H1 (cell line): ENCODE measurements at regions not wholly inside any gene's neighbourhood (a gene's known extent, or its start where the extent isn't known, plus 50 kb on each side); places are given as distances from the start of the nearest gene placed in this dataset.

Source experiments
- CTCF ChIA-PET: fragments of 300-600 bp; sonication (Branson Sonifier 250); formaldehyde crosslinking; loops from one replicate; lab custom pipeline; 2021; ENCODE audit not compliant: partially characterized antibody; lab: Charles Lee
- POLR2A ChIA-PET: fragments of 300-600 bp; sonication (Branson Sonifier 250); formaldehyde crosslinking; loops from one replicate; lab custom pipeline; 2021; ENCODE audit warnings: inconsistent platforms; ENCODE audit not compliant: partially characterized antibody; lab: Charles Lee
- DNase-seq, 2 experiments: peaks; one replicate each; pipeline versions ENCODE4 v3.0.0 to v3.0.0-alpha.2; 2010 to 2022; ENCODE audit warnings: low spot score in 2 of 2, low read depth in 1 of 2, mixed read lengths in 1 of 2
- FAIRE-seq: peaks from 2 replicates; lab custom pipeline; 2011; peaks lifted over from hg19 to GRCh38; lab: Jason Lieb, UNC
- H2AFZ ChIP-seq: 2 replicates; pipeline ENCODE4 v1.8.1; 2012; ENCODE audit warnings: low read length, inconsistent platforms
- H2AK5ac ChIP-seq: 2 replicates; pipeline ENCODE4 v1.6.1; 2013; ENCODE audit warnings: low read depth, low read length
- H2BK120ac ChIP-seq: replicated peaks from 2 replicates; pipeline ENCODE3; 2013; ENCODE audit warnings: low read depth, low read length, inconsistent platforms
- H2BK12ac ChIP-seq: 2 replicates; pipeline ENCODE4 v1.6.1; 2013; ENCODE audit warnings: low read depth, low read length
- H2BK15ac ChIP-seq: 2 replicates; pipeline ENCODE4 v1.6.1; 2013; ENCODE audit warnings: low read length
- H2BK20ac ChIP-seq: 2 replicates; pipeline ENCODE4 v1.6.1; 2013; ENCODE audit warnings: low read length
- H2BK5ac ChIP-seq: 2 replicates; pipeline ENCODE4 v1.6.1; 2013; ENCODE audit warnings: low read depth, low read length
- H3K14ac ChIP-seq: 2 replicates; pipeline ENCODE4 v1.6.1; 2013; ENCODE audit warnings: inconsistent platforms; ENCODE audit not compliant: insufficient read length
- H3K18ac ChIP-seq: 2 replicates; pipeline ENCODE4 v1.6.1; 2013; ENCODE audit warnings: low read length; ENCODE audit errors: extremely low read depth
- H3K23ac ChIP-seq: 2 replicates; pipeline ENCODE4 v1.6.1; 2013; ENCODE audit warnings: inconsistent platforms; ENCODE audit not compliant: insufficient read length
- H3K23me2 ChIP-seq: 2 replicates; pipeline ENCODE4 v1.6.1; 2013; ENCODE audit warnings: low read depth, low read length
- H3K27ac ChIP-seq: 2 replicates; pipeline ENCODE4 v1.6.1; 2011; ENCODE audit warnings: low read depth, low read length, inconsistent platforms
- H3K27me3 ChIP-seq, 4 experiments: replicated peaks in 1 of 4; 1 replicate in 1 of 4; 2 replicates in 3 of 4; pipeline versions ENCODE4 v1.6.1 to v1.8.1; 2011 to 2013; ENCODE audit warnings: low read length in 3 of 4, mild to moderate bottlenecking in 3 of 4, inconsistent platforms in 2 of 4, mixed read lengths in 2 of 4, moderate library complexity in 1 of 4; ENCODE audit not compliant: control insufficient read depth in 3 of 4, insufficient read depth in 3 of 4; ENCODE audit errors: extremely low read depth in 1 of 4
- H3K36me3 ChIP-seq, 4 experiments: 2 replicates each; pipeline versions ENCODE4 v1.6.1 to v1.8.1; 2011 to 2013; ENCODE audit warnings: mild to moderate bottlenecking in 4 of 4, low read length in 3 of 4, moderate library complexity in 2 of 4, control low read depth in 1 of 4, inconsistent platforms in 1 of 4; ENCODE audit not compliant: insufficient read depth in 4 of 4, control insufficient read depth in 2 of 4
- H3K4ac ChIP-seq: replicated peaks from 2 replicates; pipeline ENCODE3; 2013; ENCODE audit warnings: low read length, low read depth, mixed read lengths, inconsistent platforms; ENCODE audit not compliant: insufficient read length
- H3K4me1 ChIP-seq, 4 experiments: replicated peaks in 1 of 4; 1 replicate in 1 of 4; 2 replicates in 3 of 4; pipeline versions ENCODE4 v1.6.1 to v1.8.1; 2011 to 2013; ENCODE audit warnings: low read length in 3 of 4, inconsistent platforms in 2 of 4, mixed read lengths in 1 of 4; ENCODE audit not compliant: insufficient read depth in 4 of 4, control insufficient read depth in 3 of 4
- H3K4me2 ChIP-seq, 2 experiments: 2 replicates each; pipeline versions ENCODE4 v1.6.1 to v1.8.1; 2011 to 2013; ENCODE audit warnings: low read depth in 2 of 2, low read length in 2 of 2, control low read depth in 1 of 2, inconsistent platforms in 1 of 2, mild to moderate bottlenecking in 1 of 2; ENCODE audit not compliant: insufficient read depth in 1 of 2
- H3K4me3 ChIP-seq, 4 experiments: fragments of 200-600, 300-600 bp in 1 of 4; sonication (generic), shearing (Covaris generic), sonication (Bioruptor Twin) in 1 of 4; 2 replicates each; pipeline versions ENCODE4 v1.5.1 to v1.8.1; 2011 to 2016; ENCODE audit warnings: low read length in 4 of 4, low read depth in 3 of 4, control low read depth in 2 of 4, inconsistent platforms in 2 of 4, mild to moderate bottlenecking in 2 of 4, mixed read lengths in 1 of 4, moderate library complexity in 1 of 4; ENCODE audit not compliant: insufficient read depth in 2 of 4; ENCODE audit errors: extremely low read depth in 1 of 4
- H3K56ac ChIP-seq: replicated peaks from 2 replicates; pipeline ENCODE3; 2013; ENCODE audit warnings: low read depth, mild to moderate bottlenecking, mixed read lengths, low read length, inconsistent platforms; ENCODE audit not compliant: insufficient read length
- H3K79me1 ChIP-seq: 2 replicates; pipeline ENCODE4 v1.6.1; 2013; ENCODE audit warnings: low read depth, low read length, control low read depth
- H3K79me2 ChIP-seq, 2 experiments: 2 replicates each; pipeline versions ENCODE4 v1.6.1 to v1.8.1; 2012 to 2013; ENCODE audit warnings: low read length in 2 of 2, mild to moderate bottlenecking in 2 of 2, inconsistent platforms in 1 of 2; ENCODE audit not compliant: insufficient read depth in 2 of 2, control insufficient read depth in 1 of 2
- H3K9ac ChIP-seq, 4 experiments: replicated peaks in 1 of 4; 1 replicate in 1 of 4; 2 replicates in 3 of 4; pipeline versions ENCODE4 v1.6.1 to v1.8.1; 2011 to 2013; ENCODE audit warnings: low read depth in 3 of 4, low read length in 3 of 4, control low read depth in 2 of 4, mild to moderate bottlenecking in 2 of 4, moderate library complexity in 2 of 4, inconsistent platforms in 1 of 4; ENCODE audit errors: extremely low read depth in 1 of 4
- H3K9me3 ChIP-seq, 2 experiments: 2 replicates each; pipeline versions ENCODE4 v1.6.1 to v1.8.1; 2012 to 2013; ENCODE audit warnings: mild to moderate bottlenecking in 2 of 2, moderate library complexity in 2 of 2, control low read depth in 1 of 2, inconsistent platforms in 1 of 2, low read depth in 1 of 2, low read length in 1 of 2, mixed read lengths in 1 of 2; ENCODE audit not compliant: insufficient read depth in 2 of 2
- H4K20me1 ChIP-seq, 2 experiments: replicated peaks in 1 of 2; 2 replicates each; pipeline versions ENCODE3 to v1.8.1; 2011 to 2013; ENCODE audit warnings: inconsistent platforms in 2 of 2, low read length in 2 of 2, mild to moderate bottlenecking in 1 of 2; ENCODE audit not compliant: insufficient read depth in 2 of 2, control insufficient read depth in 1 of 2
- H4K5ac ChIP-seq: 2 replicates; pipeline ENCODE4 v1.6.1; 2013; ENCODE audit warnings: low read length, low read depth, mixed read lengths, inconsistent platforms; ENCODE audit not compliant: insufficient read length
- H4K8ac ChIP-seq: 2 replicates; pipeline ENCODE4 v1.8.0; 2013; ENCODE audit warnings: mild to moderate bottlenecking, moderate library complexity, low read length, inconsistent platforms; ENCODE audit not compliant: insufficient read depth; ENCODE audit errors: extremely low read depth
- H4K91ac ChIP-seq: replicated peaks from 2 replicates; pipeline ENCODE3; 2013; ENCODE audit warnings: low read length, mixed read lengths, inconsistent platforms; ENCODE audit not compliant: insufficient read length
- BCL11A ChIP-seq, 2 experiments: IDR thresholded peaks; one replicate each; pipeline ENCODE4 v1.6.1; 2011; ENCODE audit warnings: low read depth in 2 of 2, low read length in 2 of 2, mild to moderate bottlenecking in 2 of 2
- JUN ChIP-seq: IDR thresholded peaks from 2 replicates; pipeline ENCODE4 v1.6.1; 2011; ENCODE audit warnings: low read depth, mild to moderate bottlenecking, improper control_type of control experiment, low read length
- KDM5A ChIP-seq: fragments of 200-600 bp; IDR thresholded peaks from 2 replicates; pipeline ENCODE4 v1.7.1; 2012; ENCODE audit warnings: mild to moderate bottlenecking, low read length, inconsistent platforms, mixed read lengths
- NRF1 ChIP-seq: IDR thresholded peaks from 2 replicates; pipeline ENCODE4 v1.6.1; 2011; ENCODE audit warnings: mild to moderate bottlenecking, low read depth, low read length, improper control_type of control experiment
- PHF8 ChIP-seq: fragments of 200-600 bp; sonication (generic); conservative IDR thresholded peaks from 2 replicates; pipeline ENCODE4 v1.7.1; 2012; ENCODE audit warnings: low read depth, mild to moderate bottlenecking, inconsistent platforms, low read length, moderate library complexity
- RFX5 ChIP-seq: IDR thresholded peaks from 2 replicates; pipeline ENCODE4 v1.6.1; 2011; ENCODE audit warnings: low read depth, low read length, improper control_type of control experiment, borderline replicate concordance
- TAF7 ChIP-seq: optimal IDR thresholded peaks from 2 replicates; pipeline ENCODE3; 2011; ENCODE audit warnings: low read depth, mild to moderate bottlenecking, inconsistent platforms, low read length, moderate library complexity, borderline replicate concordance
- TF ChIP-seq, protein P1 (sequence below): IDR thresholded peaks from 2 replicates; pipeline ENCODE4 v1.6.1; 2012; ENCODE audit warnings: low read length, inconsistent platforms
- TF ChIP-seq, protein P2 (sequence below): IDR thresholded peaks from 2 replicates; pipeline ENCODE4 v1.6.1; 2011; ENCODE audit warnings: low read length, improper control_type of control experiment

DNA sequence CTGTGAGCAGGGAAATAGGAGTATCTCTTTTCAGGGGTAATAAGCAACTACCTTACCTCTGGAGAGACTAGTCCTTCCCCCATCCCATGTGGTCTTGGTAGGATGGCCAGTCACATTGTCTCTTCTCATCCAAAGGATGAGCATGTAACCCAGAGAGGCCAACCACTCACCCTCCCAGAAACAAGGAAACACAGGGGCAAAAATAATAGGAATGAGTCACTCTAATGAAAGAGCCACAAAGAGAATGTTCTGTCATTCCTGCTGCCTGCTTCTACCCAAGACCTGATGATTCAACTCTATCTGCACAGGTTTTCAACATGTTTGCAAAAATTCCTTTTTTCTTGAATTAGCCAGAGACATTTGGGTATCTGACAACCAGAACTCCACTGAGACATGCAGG, 99.3 kb upstream of the NFE2L3 start:
- no peaks in the 10 kb centered on the region for H3K79me2 ChIP-seq
- TF ChIP-seq JUN (no peak), NRF1 (no peak), TAF7 (no peak), BCL11A (IDR thresholded peaks at IDR 0.05; ENCODE audit: low read depth in 2 of 2, low read length in 2 of 2) (no peak), PHF8 (no peak), RFX5 (no peak), KDM5A (no peak)
- TF ChIP-seq, protein P1, sequence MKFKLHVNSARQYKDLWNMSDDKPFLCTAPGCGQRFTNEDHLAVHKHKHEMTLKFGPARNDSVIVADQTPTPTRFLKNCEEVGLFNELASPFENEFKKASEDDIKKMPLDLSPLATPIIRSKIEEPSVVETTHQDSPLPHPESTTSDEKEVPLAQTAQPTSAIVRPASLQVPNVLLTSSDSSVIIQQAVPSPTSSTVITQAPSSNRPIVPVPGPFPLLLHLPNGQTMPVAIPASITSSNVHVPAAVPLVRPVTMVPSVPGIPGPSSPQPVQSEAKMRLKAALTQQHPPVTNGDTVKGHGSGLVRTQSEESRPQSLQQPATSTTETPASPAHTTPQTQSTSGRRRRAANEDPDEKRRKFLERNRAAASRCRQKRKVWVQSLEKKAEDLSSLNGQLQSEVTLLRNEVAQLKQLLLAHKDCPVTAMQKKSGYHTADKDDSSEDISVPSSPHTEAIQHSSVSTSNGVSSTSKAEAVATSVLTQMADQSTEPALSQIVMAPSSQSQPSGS, result no peak
- TF ChIP-seq, protein P2, sequence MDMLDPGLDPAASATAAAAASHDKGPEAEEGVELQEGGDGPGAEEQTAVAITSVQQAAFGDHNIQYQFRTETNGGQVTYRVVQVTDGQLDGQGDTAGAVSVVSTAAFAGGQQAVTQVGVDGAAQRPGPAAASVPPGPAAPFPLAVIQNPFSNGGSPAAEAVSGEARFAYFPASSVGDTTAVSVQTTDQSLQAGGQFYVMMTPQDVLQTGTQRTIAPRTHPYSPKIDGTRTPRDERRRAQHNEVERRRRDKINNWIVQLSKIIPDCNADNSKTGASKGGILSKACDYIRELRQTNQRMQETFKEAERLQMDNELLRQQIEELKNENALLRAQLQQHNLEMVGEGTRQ, result no peak
- no peak overlapping the region for H3K27ac ChIP-seq
- no peak overlapping the region for H3K56ac ChIP-seq
- H2BK15ac ChIP-seq, result no peak overlapping the region
- no peak overlapping the region for H3K14ac ChIP-seq
- H3K23ac ChIP-seq, result no peak overlapping the region
- H3K4me1 ChIP-seq, result no peaks in the 10 kb centered on the region
- H4K5ac ChIP-seq, result no peak overlapping the region
- H3K9ac ChIP-seq, result no peak overlapping the region
- no peaks in the 10 kb centered on the region for H4K20me1 ChIP-seq
- no peak overlapping the region for H2BK20ac ChIP-seq
- no peak for FAIRE-seq
- no peak overlapping the region for H3K18ac ChIP-seq
- CTCF ChIA-PET, result interaction anchor here (1.6 kb wide), 1 partner anchor 10 kb away, joined by 6 read pairs; no protein-coding TSS in a partner anchor
- no peak overlapping the region for H2BK12ac ChIP-seq
- H2AFZ ChIP-seq, result no peak overlapping the region
- H2BK120ac ChIP-seq, result no peak overlapping the region
- no peak overlapping the region for H3K4me2 ChIP-seq
- peaks cover 0 to 4% of the 10 kb centered on the region in 2 experiments; a peak in 2 of 4 replicates for H3K9me3 ChIP-seq
- no peak overlapping the region for H2AK5ac ChIP-seq
- no peak overlapping the region for H2BK5ac ChIP-seq
- no peak overlapping the region for H3K4ac ChIP-seq
- no peaks in the 10 kb centered on the region for H3K27me3 ChIP-seq
- no peak for DNase-seq
- H4K91ac ChIP-seq, result no peak overlapping the region
- no peak overlapping the region for H4K8ac ChIP-seq
- POLR2A ChIA-PET, result no interaction called here
- no peak overlapping the region for H3K4me3 ChIP-seq
- H3K79me1 ChIP-seq, result no peaks in the 10 kb centered on the region
- no peaks in the 10 kb centered on the region for H3K36me3 ChIP-seq
- no peaks in the 10 kb centered on the region; the same call in 1 of the 2 replicates for H3K23me2 ChIP-seq
